GM12801 (cell line): ENCODE measurements at regions not wholly inside any gene's neighbourhood (a gene's known extent, or its start where the extent isn't known, plus 50 kb on each side); places are given as distances from the start of the nearest gene placed in this dataset.

Source experiments
- TF ChIP-seq, protein P1 (sequence below): IDR thresholded peaks from one replicate; pipeline ENCODE4 v1.5.1; 2011; ENCODE audit warnings: control low read depth; ENCODE audit not compliant: insufficient read length; ENCODE audit errors: extremely low read depth

DNA sequence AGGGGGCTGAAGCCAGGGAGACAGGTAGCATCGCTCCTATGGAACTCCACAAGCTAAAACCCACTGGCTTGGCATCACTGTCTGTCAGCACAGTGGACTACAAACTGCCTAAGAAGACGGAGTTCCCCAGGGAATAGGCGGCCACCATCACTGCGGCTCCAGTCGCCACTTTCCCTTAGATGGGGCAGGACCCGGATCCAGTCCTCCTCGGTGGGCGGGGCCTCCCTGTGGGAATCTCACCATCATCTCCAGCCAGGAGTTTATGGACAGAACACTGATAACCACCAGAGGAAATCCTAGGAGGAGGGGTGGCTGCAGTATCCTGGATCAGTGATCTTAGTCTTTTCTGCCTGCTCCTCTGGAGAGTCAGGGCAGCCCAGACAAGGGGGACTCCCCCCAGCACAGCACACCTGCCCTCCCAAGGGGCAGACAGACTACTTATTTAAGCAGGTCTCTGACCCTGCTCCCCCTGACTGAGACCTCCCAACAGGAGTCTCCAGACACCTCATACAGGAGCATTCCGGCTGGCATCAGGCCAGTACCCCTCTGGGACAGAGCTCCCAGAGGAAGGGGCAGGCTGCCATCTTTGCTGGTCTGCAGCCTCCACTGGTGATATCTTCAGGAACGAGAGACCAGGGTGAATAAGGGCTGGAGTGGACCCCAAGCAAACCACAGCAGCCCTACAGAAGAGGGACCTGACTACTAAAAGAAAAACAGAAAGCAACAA is 435.6 kb upstream of the RASGRP1 start:
- TF ChIP-seq, protein P1, sequence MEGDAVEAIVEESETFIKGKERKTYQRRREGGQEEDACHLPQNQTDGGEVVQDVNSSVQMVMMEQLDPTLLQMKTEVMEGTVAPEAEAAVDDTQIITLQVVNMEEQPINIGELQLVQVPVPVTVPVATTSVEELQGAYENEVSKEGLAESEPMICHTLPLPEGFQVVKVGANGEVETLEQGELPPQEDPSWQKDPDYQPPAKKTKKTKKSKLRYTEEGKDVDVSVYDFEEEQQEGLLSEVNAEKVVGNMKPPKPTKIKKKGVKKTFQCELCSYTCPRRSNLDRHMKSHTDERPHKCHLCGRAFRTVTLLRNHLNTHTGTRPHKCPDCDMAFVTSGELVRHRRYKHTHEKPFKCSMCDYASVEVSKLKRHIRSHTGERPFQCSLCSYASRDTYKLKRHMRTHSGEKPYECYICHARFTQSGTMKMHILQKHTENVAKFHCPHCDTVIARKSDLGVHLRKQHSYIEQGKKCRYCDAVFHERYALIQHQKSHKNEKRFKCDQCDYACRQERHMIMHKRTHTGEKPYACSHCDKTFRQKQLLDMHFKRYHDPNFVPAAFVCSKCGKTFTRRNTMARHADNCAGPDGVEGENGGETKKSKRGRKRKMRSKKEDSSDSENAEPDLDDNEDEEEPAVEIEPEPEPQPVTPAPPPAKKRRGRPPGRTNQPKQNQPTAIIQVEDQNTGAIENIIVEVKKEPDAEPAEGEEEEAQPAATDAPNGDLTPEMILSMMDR, result no peak

GRCh38 chr15:39009740-39010139 is 445.1 kb upstream of the RASGRP1 start:
- TF ChIP-seq, protein P1, result no peak

DNA sequence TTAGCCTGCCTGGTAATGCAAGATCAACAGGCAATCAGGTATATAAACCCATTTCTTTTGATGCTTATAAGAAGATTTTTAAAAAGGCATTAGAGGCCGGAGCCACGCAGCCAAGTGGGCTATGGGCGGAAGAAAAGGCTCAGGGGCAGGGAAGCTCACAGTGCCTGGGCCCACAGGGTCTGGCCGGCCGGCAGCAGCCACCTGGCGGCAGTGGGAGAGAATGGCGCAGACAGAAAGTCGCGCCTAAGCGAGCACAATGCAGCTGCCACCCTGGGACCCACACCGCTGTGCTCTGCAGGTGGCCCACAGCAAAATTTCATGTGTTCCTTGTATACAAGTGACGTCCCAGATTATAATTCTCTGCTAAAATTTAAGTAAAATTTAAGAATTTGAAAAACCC is 448.6 kb upstream of the RASGRP1 start:
- TF ChIP-seq, protein P1, result no peak

- TF ChIP-seq, protein P1, result no peak
Observed at GRCh38 chr15:39014682-39015081, 450.1 kb upstream of the RASGRP1 start.

- TF ChIP-seq, protein P1, result no peak
Observed at GRCh38 chr15:39016706-39017105, 452.1 kb upstream of the RASGRP1 start.

DNA sequence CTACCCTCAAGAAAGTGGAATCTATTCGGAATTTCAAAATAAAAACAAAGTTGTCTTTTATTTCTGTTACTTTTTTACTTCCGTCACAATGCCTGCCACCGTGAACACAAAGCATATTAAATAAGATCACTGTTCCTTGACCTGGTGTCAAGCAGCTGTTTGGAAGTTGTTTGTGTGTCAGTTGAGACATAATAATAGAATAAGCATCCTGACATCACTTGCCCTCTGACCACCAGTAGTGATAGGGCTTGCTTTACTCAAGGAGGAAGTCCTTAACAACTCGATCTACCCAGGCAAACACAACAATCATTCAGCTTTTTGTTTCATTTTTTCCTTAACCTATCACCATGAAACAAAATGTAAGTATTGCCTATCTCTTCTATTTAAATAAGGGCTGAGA is 454.4 kb upstream of the RASGRP1 start:
- TF ChIP-seq, protein P1, result no peak

DNA sequence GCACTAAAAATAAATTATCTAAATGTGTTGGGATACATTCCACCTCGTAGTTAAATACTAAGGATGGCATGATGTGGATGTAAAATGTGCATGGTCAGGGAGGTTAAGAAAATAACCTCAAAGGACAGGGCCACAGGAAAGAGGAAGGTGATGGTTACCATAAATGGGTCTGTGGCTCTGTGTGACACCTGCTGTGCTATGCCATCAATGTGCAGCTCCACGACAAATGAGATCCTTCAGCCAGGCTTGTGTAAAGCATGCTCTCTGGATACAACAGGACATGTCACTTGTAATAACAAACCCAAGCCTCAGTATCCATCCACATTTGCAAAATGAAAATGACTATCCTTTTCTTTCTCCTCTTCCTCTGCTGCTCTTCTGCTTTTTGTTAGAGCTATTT is 456.7 kb upstream of the RASGRP1 start:
- TF ChIP-seq, protein P1, result no peak
